Type B pancreatic cell (in vitro differentiated cells): ENCODE measurements at regions not wholly inside any gene's neighbourhood (a gene's known extent, or its start where the extent isn't known, plus 50 kb on each side); places are given as distances from the start of the nearest gene placed in this dataset.

ENCODE experiments used
- DNase-seq: peaks from one replicate; pipeline ENCODE4 v3.0.0; 2021; ENCODE audit warnings: mixed read lengths; ENCODE audit not compliant: unreplicated experiment; ENCODE audit errors: extremely low spot score
- H3K27ac Mint-ChIP-seq: 2 replicates; pipeline ENCODE4 v1.8.0; 2021; ENCODE audit warnings: mild to moderate bottlenecking, mixed read lengths
- H3K27me3 Mint-ChIP-seq: 2 replicates; pipeline ENCODE4 v1.8.0; 2021; ENCODE audit warnings: mixed read lengths
- H3K36me3 Mint-ChIP-seq: 2 replicates; pipeline ENCODE4 v1.8.0; 2021; ENCODE audit warnings: mixed read lengths
- H3K4me1 Mint-ChIP-seq: one replicate; pipeline ENCODE4 v1.8.0; 2021; ENCODE audit warnings: mixed read lengths; ENCODE audit not compliant: unreplicated experiment
- H3K4me3 Mint-ChIP-seq: 2 replicates; pipeline ENCODE4 v1.8.0; 2021; ENCODE audit warnings: mild to moderate bottlenecking, mixed read lengths
- H3K9me3 Mint-ChIP-seq: 2 replicates; pipeline ENCODE4 v1.8.0; 2021; ENCODE audit warnings: mixed read lengths
- CTCF ChIP-seq: fragments of 200-600 bp; sonication (generic); conservative IDR thresholded peaks from 2 replicates; pipeline ENCODE4 v1.5.0; 2021; ENCODE audit warnings: antibody characterized with exemption, mild to moderate bottlenecking

- TF ChIP-seq CTCF = no peak
- H3K4me1 Mint-ChIP-seq = peaks cover 28% of the 10 kb centered on the region
- DNase-seq = no peak
- H3K9me3 Mint-ChIP-seq = peaks cover 7% of the 10 kb centered on the region
- H3K27me3 Mint-ChIP-seq = no peaks in the 10 kb centered on the region
- H3K36me3 Mint-ChIP-seq = no peaks in the 10 kb centered on the region
- no peak overlapping the region for H3K4me3 Mint-ChIP-seq
- no peak overlapping the region for H3K27ac Mint-ChIP-seq
Measured at GRCh38 chr10:121250995-121251764, 347.1 kb downstream of the FGFR2 start.

- H3K27me3 Mint-ChIP-seq = no peaks in the 10 kb centered on the region
- no peak for DNase-seq
- no peaks in the 10 kb centered on the region for H3K36me3 Mint-ChIP-seq
- H3K27ac Mint-ChIP-seq = no peak overlapping the region
- H3K4me1 Mint-ChIP-seq = peaks cover 19% of the 10 kb centered on the region
- H3K9me3 Mint-ChIP-seq = peaks cover 13% of the 10 kb centered on the region
- H3K4me3 Mint-ChIP-seq = no peak overlapping the region
- no peak for TF ChIP-seq CTCF
Measured at GRCh38 chr10:121252756-121253155, 345.5 kb downstream of the FGFR2 start.

GRCh38 chr10:121260377-121260776 is 337.9 kb downstream of the FGFR2 start:
- DNase-seq = no peak
- Mint-ChIP-seq H3K9me3 (peaks cover 25% of the 10 kb centered on the region), H3K4me1 (peaks cover 14% of the 10 kb centered on the region), H3K27ac (no peak overlapping the region), H3K4me3 (no peak overlapping the region), H3K36me3 (no peaks in the 10 kb centered on the region), H3K27me3 (no peaks in the 10 kb centered on the region)
- TF ChIP-seq CTCF = no peak

GRCh38 chr10:121261665-121262064 is 336.6 kb downstream of the FGFR2 start:
- no peak for DNase-seq
- H3K4me1 Mint-ChIP-seq = peaks cover 23% of the 10 kb centered on the region
- no peak overlapping the region for H3K27ac Mint-ChIP-seq
- TF ChIP-seq CTCF = no peak
- H3K27me3 Mint-ChIP-seq = no peaks in the 10 kb centered on the region
- no peaks in the 10 kb centered on the region for H3K36me3 Mint-ChIP-seq
- peaks cover 25% of the 10 kb centered on the region for H3K9me3 Mint-ChIP-seq
- H3K4me3 Mint-ChIP-seq = no peak overlapping the region

- Mint-ChIP-seq H3K36me3 (no peaks in the 10 kb centered on the region), H3K27me3 (no peaks in the 10 kb centered on the region), H3K27ac (peak overlapping the region; percentile 54), H3K9me3 (peaks cover 20% of the 10 kb centered on the region), H3K4me3 (peak overlapping the region; percentile 26), H3K4me1 (peaks cover 23% of the 10 kb centered on the region)
- DNase-seq = no peak
- TF ChIP-seq CTCF = no peak
Measured at GRCh38 chr10:121262774-121263430, 335.3 kb downstream of the FGFR2 start.
